HFFc6 (cell line): ENCODE measurements at regions not wholly inside any gene's neighbourhood (a gene's known extent, or its start where the extent isn't known, plus 50 kb on each side); places are given as distances from the start of the nearest gene placed in this dataset.

ENCODE experiments used
- DNase-seq: peaks from one replicate; pipeline ENCODE4 v3.0.0-alpha.2; 2018
- H3K27ac Mint-ChIP-seq: 2 replicates; pipeline ENCODE4 v1.8.0; 2020; ENCODE audit warnings: mild to moderate bottlenecking, mixed read lengths
- H3K27me3 Mint-ChIP-seq: 2 replicates; pipeline ENCODE4 v1.8.0; 2021; ENCODE audit warnings: mild to moderate bottlenecking, moderate library complexity, mixed read lengths; ENCODE audit not compliant: insufficient read depth
- H3K36me3 Mint-ChIP-seq: 2 replicates; pipeline ENCODE4 v1.8.0; 2021; ENCODE audit warnings: low read depth, mixed read lengths
- H3K4me1 Mint-ChIP-seq: 2 replicates; pipeline ENCODE4 v1.8.0; 2020; ENCODE audit warnings: low read depth, mixed read lengths
- H3K4me3 Mint-ChIP-seq: 2 replicates; pipeline ENCODE4 v1.8.0; 2020; ENCODE audit warnings: mild to moderate bottlenecking, moderate library complexity, mixed read lengths
- H3K9me3 Mint-ChIP-seq: 2 replicates; pipeline ENCODE4 v1.8.0; 2020; ENCODE audit warnings: mild to moderate bottlenecking, mixed read lengths
- TF ChIP-seq, protein P1 (sequence below): fragments of 200-600 bp; sonication (generic); IDR thresholded peaks from 2 replicates; pipeline ENCODE4 v1.5.0; 2021; ENCODE audit warnings: antibody characterized with exemption, mild to moderate bottlenecking

DNA sequence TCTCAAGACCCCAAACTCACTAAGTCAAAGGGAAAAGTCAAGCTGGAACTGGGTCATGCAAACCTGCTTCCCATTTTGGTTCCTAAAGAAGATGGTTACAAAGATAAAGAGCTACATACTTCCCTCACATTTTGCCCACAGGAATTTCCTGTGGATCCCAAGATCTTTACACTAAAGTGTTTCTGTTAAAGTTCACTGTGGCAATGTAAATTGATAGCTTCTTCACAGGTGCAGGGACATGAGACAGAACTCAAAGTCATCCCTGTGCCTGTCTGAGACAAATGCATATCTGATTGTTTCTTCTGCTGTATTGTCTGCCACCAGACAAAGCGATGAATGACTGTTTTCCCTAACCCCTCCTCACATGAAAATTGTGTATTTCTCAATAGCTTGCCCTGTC is 567.8 kb downstream of the ZIC1 start:
- Mint-ChIP-seq H3K27ac (no peak overlapping the region), H3K4me1 (peaks cover 8% of the 10 kb centered on the region; the same call in 1 of the 2 replicates), H3K4me3 (no peak overlapping the region), H3K9me3 (no peaks in the 10 kb centered on the region), H3K27me3 (peaks cover 4% of the 10 kb centered on the region; the same call in 1 of the 2 replicates), H3K36me3 (no peaks in the 10 kb centered on the region)
- TF ChIP-seq, protein P1, sequence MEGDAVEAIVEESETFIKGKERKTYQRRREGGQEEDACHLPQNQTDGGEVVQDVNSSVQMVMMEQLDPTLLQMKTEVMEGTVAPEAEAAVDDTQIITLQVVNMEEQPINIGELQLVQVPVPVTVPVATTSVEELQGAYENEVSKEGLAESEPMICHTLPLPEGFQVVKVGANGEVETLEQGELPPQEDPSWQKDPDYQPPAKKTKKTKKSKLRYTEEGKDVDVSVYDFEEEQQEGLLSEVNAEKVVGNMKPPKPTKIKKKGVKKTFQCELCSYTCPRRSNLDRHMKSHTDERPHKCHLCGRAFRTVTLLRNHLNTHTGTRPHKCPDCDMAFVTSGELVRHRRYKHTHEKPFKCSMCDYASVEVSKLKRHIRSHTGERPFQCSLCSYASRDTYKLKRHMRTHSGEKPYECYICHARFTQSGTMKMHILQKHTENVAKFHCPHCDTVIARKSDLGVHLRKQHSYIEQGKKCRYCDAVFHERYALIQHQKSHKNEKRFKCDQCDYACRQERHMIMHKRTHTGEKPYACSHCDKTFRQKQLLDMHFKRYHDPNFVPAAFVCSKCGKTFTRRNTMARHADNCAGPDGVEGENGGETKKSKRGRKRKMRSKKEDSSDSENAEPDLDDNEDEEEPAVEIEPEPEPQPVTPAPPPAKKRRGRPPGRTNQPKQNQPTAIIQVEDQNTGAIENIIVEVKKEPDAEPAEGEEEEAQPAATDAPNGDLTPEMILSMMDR = no peak
- no peak for DNase-seq

GRCh38 chr3:147987549-147987948 is 578.4 kb downstream of the ZIC1 start:
- Mint-ChIP-seq H3K9me3 (no peaks in the 10 kb centered on the region; the same call in 1 of the 2 replicates), H3K4me3 (no peak overlapping the region), H3K36me3 (no peaks in the 10 kb centered on the region), H3K27ac (no peak overlapping the region), H3K27me3 (no peaks in the 10 kb centered on the region), H3K4me1 (peaks cover 5% of the 10 kb centered on the region; the same call in 1 of the 2 replicates)
- DNase-seq = no peak
- TF ChIP-seq, protein P1 = no peak

GRCh38 chr3:147989344-147989743 is 580.2 kb downstream of the ZIC1 start:
- H3K4me3 Mint-ChIP-seq = no peak overlapping the region
- no peak overlapping the region for H3K27ac Mint-ChIP-seq
- no peaks in the 10 kb centered on the region for H3K27me3 Mint-ChIP-seq
- no peaks in the 10 kb centered on the region; the same call in 1 of the 2 replicates for H3K9me3 Mint-ChIP-seq
- H3K4me1 Mint-ChIP-seq = peaks cover 5% of the 10 kb centered on the region; the same call in 1 of the 2 replicates
- no peaks in the 10 kb centered on the region for H3K36me3 Mint-ChIP-seq
- TF ChIP-seq, protein P1 = no peak
- DNase-seq = no peak

GRCh38 chr3:148002705-148003205 is 593.6 kb downstream of the ZIC1 start:
- no peak overlapping the region for H3K4me3 Mint-ChIP-seq
- no peak overlapping the region for H3K27ac Mint-ChIP-seq
- peaks cover 6% of the 10 kb centered on the region; the same call in 1 of the 2 replicates for H3K36me3 Mint-ChIP-seq
- peaks cover 9% of the 10 kb centered on the region for H3K4me1 Mint-ChIP-seq
- no peak for DNase-seq
- TF ChIP-seq, protein P1 = no peak
- peaks cover 2% of the 10 kb centered on the region for H3K27me3 Mint-ChIP-seq
- H3K9me3 Mint-ChIP-seq = no peaks in the 10 kb centered on the region

DNA sequence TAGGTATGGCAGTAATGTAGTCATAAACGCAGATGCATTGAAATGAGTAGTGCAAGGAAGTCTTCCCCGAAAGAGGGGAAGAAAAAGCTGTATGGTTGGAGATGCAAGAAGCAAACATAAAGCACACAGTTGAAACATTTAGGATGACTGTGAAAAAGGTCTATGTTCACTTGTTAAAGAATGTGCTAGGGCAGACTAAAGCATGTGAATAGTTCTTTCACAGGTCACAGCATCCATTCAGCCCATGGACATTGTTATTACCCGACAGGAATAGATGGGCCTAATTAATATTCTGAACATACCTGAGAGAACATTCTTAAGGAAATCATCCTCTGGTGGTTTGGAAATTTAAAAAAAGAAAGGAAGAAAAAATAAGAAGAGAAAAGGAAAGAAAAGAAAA is 595.2 kb downstream of the ZIC1 start:
- Mint-ChIP-seq H3K27me3 (peaks cover 2% of the 10 kb centered on the region), H3K4me3 (no peak overlapping the region), H3K4me1 (peaks cover 9% of the 10 kb centered on the region), H3K9me3 (no peaks in the 10 kb centered on the region), H3K27ac (no peak overlapping the region), H3K36me3 (peaks cover 1% of the 10 kb centered on the region; the same call in 1 of the 2 replicates)
- TF ChIP-seq, protein P1 = no peak
- DNase-seq = no peak
